Prostate gland (tissue), 2 donors: ENCODE measurements at regions not wholly inside any gene's neighbourhood (a gene's known extent, or its start where the extent isn't known, plus 50 kb on each side); places are given as distances from the start of the nearest gene placed in this dataset.
"Not testable (repeated sequence)": the region's sequence is repeated elsewhere in the genome, so short reads cannot be mapped to it uniquely, and the experiment has no call there.

Experiments
- DNase-seq: peaks from one replicate; pipeline ENCODE4 v3.0.0-alpha.2; 2019; ENCODE audit warnings: low spot score
- H3K27ac ChIP-seq, 2 donors: fragments of 200-600 bp; sonication (generic); 2 replicates each; pipeline ENCODE4 v1.5.1; 2017 to 2019
- H3K27me3 ChIP-seq: fragments of 200-600 bp; sonication (generic); replicated peaks from 2 replicates; pipeline ENCODE4 v1.5.1; 2019; ENCODE audit not compliant: insufficient read depth
- H3K36me3 ChIP-seq, 2 donors: fragments of 200-600 bp; sonication (generic); 1 replicate in 1 of 2; 2 replicates in 1 of 2; pipeline versions ENCODE4 v1.5.1 to v1.8.1; 2017 to 2019
- H3K4me1 ChIP-seq: fragments of 200-600 bp; sonication (generic); replicated peaks from 2 replicates; pipeline ENCODE4 v1.5.1; 2019
- H3K4me3 ChIP-seq, 2 donors: fragments of 200-600 bp; sonication (generic); 2 replicates each; pipeline ENCODE4 v1.5.1; 2017 to 2019
- H3K9me3 ChIP-seq: fragments of 200-600 bp; sonication (generic); 2 replicates; pipeline ENCODE4 v1.5.1; 2017
- CTCF ChIP-seq, 4 experiments: fragments of 200-600 bp in 2 of 4; fragments of 450-650 bp in 2 of 4; sonication (generic) in 2 of 4; IDR thresholded peaks; 1 replicate in 3 of 4; 2 replicates in 1 of 4; pipeline ENCODE4 v1.5.1; 2016 to 2019; ENCODE audit warnings: antibody characterized with exemption in 4 of 4, mild to moderate bottlenecking in 2 of 4, moderate library complexity in 2 of 4
- POLR2A ChIP-seq: fragments of 450-650 bp; IDR thresholded peaks from one replicate; pipeline ENCODE4 v1.6.1; 2016; ENCODE audit warnings: antibody characterized with exemption, mild to moderate bottlenecking
- POLR2AphosphoS5 ChIP-seq: sonication (generic); formaldehyde crosslinking; IDR thresholded peaks from one replicate; pipeline ENCODE4 v1.6.1; 2017; ENCODE audit warnings: antibody characterized with exemption
- WGBS: methylation state at CpG from one replicate; pipeline ENCODE4 v1.1.5; 2018; 5-methylcytosine and 5-hydroxymethylcytosine counted together
- intact Hi-C: fragments of 100-400 bp; cut with DNase I; formaldehyde crosslinking; loops from one replicate; pipeline ENCODE4 v1.14.2; 2022

- no peaks in the 10 kb centered on the region for H3K9me3 ChIP-seq
- DNase-seq, result no peak
- H3K36me3 ChIP-seq, result no peaks in the 10 kb centered on the region
- H3K27me3 ChIP-seq, result no peaks in the 10 kb centered on the region
- no peak overlapping the region for H3K27ac ChIP-seq
- intact Hi-C loops, result no loop called here
- WGBS, result 60% methylated on average over 4 of the region's 4 CpGs
- TF ChIP-seq CTCF (IDR thresholded peaks at IDR 0.05) (no peak), POLR2A (no peak), POLR2AphosphoS5 (no peak)
- H3K4me3 ChIP-seq, result no peak overlapping the region
- no peaks in the 10 kb centered on the region for H3K4me1 ChIP-seq
Observed at GRCh38 chr12:73677520-73678291, 859.9 kb upstream of the ATXN7L3B start.

- Histone ChIP-seq H3K27me3 (no peaks in the 10 kb centered on the region), H3K9me3 (no peaks in the 10 kb centered on the region), H3K4me1 (no peaks in the 10 kb centered on the region), H3K4me3 (no peak overlapping the region), H3K27ac (no peak overlapping the region), H3K36me3 (no peaks in the 10 kb centered on the region)
- WGBS, result 67% methylated on average over 3 of the region's 3 CpGs
- no peak for DNase-seq
- intact Hi-C loops, result no loop called here
- TF ChIP-seq POLR2A, result no peak
- TF ChIP-seq POLR2AphosphoS5, result no peak
- TF ChIP-seq CTCF (IDR thresholded peaks at IDR 0.05), result no peak
Observed at GRCh38 chr12:73678335-73678734, 859.3 kb upstream of the ATXN7L3B start.

GRCh38 chr12:73699318-73699717, 838.3 kb upstream of the ATXN7L3B start:
- DNase-seq, result no peak
- no peak overlapping the region for H3K27ac ChIP-seq
- H3K27me3 ChIP-seq, result no peaks in the 10 kb centered on the region
- WGBS, result 71% methylated on average over 1 of the region's 1 CpG
- TF ChIP-seq CTCF (IDR thresholded peaks at IDR 0.05) (no peak), POLR2A (no peak), POLR2AphosphoS5 (no peak)
- H3K9me3 ChIP-seq, result no peaks in the 10 kb centered on the region
- no peak overlapping the region for H3K4me3 ChIP-seq
- H3K4me1 ChIP-seq, result no peaks in the 10 kb centered on the region
- intact Hi-C loops, result no loop called here
- H3K36me3 ChIP-seq, result no peaks in the 10 kb centered on the region

GRCh38 chr12:73714655-73715054, 823.0 kb upstream of the ATXN7L3B start:
- no peaks in the 10 kb centered on the region for H3K4me1 ChIP-seq
- no peaks in the 10 kb centered on the region for H3K36me3 ChIP-seq
- intact Hi-C loops, result no loop called here
- TF ChIP-seq CTCF (IDR thresholded peaks at IDR 0.05) (no peak), POLR2AphosphoS5 (no peak), POLR2A (no peak)
- no peaks in the 10 kb centered on the region for H3K9me3 ChIP-seq
- 88% methylated on average over 2 of the region's 2 CpGs for WGBS
- no peak overlapping the region for H3K27ac ChIP-seq
- H3K27me3 ChIP-seq, result no peaks in the 10 kb centered on the region
- no peak overlapping the region for H3K4me3 ChIP-seq
- no peak for DNase-seq

- H3K9me3 ChIP-seq, H3K4me1 ChIP-seq, H3K36me3 ChIP-seq, DNase-seq, intact Hi-C loops, H3K27ac ChIP-seq, H3K4me3 ChIP-seq, H3K27me3 ChIP-seq: not testable (repeated sequence)
- 53% methylated on average over 2 of the region's 2 CpGs for WGBS
Observed at GRCh38 chr12:73716143-73716542, 821.5 kb upstream of the ATXN7L3B start.
